HG03039 (cell line): ENCODE measurements at regions not wholly inside any gene's neighbourhood (a gene's known extent, or its start where the extent isn't known, plus 50 kb on each side); places are given as distances from the start of the nearest gene placed in this dataset.

ENCODE experiments used
- ATAC-seq: cut with Tn5 transposase; IDR thresholded peaks from one replicate; pipeline ENCODE4 v1.9.1; 2021; ENCODE audit warnings: mild to moderate bottlenecking, moderate library complexity; ENCODE audit not compliant: unreplicated experiment

DNA sequence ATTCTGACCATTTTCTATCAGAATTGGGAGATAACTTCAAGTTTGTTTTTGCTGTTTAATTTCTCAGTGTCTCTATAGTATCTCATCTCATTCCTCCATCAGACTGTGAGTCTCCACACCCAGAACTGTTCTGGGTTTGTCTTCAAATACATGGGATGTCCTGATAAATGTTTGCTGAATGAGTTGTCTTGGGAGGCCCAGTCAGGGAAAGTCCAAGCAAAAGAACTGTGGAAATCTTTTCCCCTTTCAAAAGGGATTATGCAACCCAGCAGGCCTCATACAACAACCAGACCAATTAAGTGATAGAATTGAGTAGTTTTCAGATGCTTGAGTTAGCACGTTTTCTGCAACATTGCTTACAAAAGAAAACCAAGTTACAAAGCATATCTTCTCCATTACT is 324.4 kb downstream of the BRINP1 start:
- ATAC-seq = no peak

DNA sequence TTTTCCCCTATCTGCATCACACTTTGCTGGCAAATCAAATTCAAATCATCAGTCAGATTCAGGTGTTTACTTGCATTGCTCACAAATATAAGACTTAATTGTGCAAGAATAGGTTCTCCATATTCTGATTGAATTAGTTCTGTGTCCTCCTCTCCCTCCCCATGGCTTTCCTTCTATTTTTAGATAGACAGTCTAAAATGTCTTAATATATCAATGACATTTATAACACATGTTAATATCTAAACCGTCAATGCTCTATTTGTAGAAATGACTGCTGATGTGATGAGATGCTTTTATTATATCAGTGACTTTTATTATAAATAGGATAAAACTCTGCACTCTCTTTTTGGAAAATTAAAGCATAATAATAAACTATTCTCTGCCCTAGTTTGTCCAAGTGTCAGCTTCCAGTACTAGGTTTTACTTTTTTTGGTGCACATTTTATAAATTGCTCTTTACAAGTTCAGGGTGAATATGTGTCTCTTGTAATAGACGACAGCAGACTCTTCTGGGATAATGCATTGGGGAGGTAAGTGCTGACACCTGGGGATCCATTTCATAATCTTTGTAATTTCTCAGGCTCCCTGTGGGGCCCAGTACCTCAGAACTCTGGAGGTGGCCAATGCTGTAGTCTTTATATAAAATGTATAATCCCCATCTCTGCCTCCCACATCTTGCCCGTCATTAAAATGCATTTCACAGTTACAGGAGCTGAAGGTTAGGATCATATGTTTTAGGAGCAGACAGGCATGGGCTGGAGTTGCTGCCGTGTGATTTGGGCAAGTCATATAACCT is 321.5 kb downstream of the BRINP1 start:
- no peak for ATAC-seq

- ATAC-seq = no peak
These were observed 319.0 kb downstream of the BRINP1 start for GRCh38 chr9:119050281-119050680.

DNA sequence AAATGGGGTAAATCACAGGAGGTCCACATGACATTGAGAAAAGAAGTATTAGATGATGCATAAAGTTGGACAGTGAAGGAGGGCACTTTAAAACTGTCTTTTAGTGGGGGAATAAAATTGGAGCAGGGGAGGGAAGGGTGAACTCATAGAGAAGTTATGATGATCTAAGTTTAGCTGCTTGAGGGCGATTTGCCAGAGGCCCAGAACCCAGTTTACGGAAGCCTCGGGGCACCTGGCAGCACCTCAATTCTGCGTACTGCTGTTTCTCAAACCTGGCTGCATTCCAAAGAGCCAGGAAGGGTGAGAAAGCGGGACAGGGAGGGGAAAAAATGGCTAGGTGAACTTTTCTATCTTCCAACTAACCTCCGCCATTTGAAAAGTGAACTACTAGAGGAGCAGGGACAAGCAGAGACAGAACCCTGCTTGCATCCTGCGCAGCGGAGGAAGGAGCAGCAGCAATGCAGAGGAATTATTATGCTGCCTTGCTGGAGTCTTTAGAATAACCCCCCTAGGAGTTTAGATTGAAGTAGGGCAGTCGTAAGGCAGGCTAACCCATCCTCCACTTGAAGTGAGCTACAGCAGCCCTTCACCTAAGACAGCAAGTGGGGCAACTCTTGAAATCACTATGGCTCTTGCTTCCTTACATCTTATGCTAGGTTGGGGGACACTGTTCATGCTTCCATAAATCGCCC is 316.8 kb downstream of the BRINP1 start:
- no peak for ATAC-seq

- no peak for ATAC-seq
These were observed 316.2 kb downstream of the BRINP1 start for GRCh38 chr9:119053070-119053469.

DNA sequence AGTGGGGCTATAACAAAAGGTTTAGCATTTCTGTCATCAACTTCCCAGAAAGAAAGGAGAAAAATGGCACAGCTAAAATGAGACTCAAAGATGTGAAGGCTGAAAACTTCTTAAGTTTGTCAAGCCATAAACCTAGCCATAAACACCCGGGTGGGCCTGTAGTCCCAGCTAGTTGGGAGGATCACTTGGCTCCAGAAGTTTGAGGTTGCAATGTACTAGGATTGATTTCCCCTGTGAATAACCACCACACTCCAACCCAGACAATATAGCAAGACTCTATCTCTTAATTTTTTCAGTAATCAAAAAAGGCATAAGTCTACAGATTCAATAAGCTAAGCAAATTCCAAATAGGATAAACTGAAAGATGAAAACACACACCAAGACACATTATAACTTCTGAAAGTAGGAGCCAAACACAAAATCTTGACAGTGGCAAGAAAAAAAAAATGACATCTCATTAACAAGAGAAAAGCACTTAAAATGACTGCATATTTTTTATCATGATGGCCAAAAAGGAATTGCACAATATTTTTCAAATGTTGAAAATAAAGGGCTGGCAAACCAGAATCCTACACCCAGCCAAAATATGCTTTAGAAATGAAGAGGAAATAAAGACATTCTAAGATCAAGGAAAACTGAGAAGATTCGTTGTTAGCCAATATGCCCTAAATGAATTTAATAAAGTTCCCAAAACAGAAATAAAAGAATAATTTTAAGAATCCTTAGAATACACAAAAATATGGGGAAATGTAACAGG is 308.4 kb downstream of the BRINP1 start:
- no peak for ATAC-seq

DNA sequence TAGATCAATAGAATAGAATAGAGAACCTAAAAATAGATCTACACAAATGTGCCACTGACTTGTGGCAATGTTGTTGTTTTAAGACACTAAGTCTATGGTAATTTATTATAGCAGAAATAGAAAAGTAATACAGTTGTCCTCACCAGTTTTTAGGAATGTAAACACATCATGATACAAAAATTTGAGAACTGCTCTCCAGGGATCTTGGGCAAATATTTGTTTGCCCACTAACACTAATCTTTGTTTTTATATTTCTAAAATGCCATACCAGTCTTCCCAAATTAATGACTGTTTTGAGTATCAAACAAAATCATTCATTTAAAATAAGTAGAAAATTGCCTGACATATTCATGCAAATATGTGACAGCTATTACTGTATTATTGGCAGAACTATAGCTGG is 297.6 kb downstream of the BRINP1 start:
- ATAC-seq = no peak

GRCh38 chr9:119074017-119074416 is 295.2 kb downstream of the BRINP1 start:
- ATAC-seq = no peak

- ATAC-seq = no peak
These were observed 291.2 kb downstream of the BRINP1 start for GRCh38 chr9:119078015-119078414.

- ATAC-seq = no peak
These were observed 285.6 kb downstream of the BRINP1 start for GRCh38 chr9:119083673-119084072.

- ATAC-seq = no peak
These were observed 282.6 kb downstream of the BRINP1 start for GRCh38 chr9:119086590-119086989.

GRCh38 chr9:119088002-119088547 is 281.2 kb downstream of the BRINP1 start:
- ATAC-seq = no peak

- ATAC-seq = no peak
These were observed 278.2 kb downstream of the BRINP1 start for GRCh38 chr9:119091074-119091473.

- no peak for ATAC-seq
These were observed 277.1 kb downstream of the BRINP1 start for GRCh38 chr9:119092125-119092524.

- ATAC-seq = no peak
These were observed 275.1 kb downstream of the BRINP1 start for GRCh38 chr9:119094086-119094485.

DNA sequence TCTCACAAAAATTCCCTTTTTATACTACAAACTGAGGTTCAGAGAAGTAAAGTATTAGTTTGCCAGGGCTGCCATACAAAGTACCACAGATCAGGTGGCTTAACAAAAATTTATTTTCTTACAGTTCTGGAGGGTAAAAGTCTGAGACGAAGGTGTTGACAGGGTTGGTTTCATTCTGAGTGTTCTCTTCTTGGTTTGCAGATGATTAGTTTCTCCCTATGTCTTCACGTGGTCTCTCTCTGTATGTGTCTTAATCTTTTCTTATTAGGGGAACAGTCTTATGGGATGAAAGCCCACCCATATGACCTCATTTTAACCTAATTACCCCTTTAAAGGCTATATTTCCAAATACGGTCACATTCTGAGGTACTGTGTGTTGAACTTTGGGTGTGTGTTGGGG is 274.2 kb downstream of the BRINP1 start:
- no peak for ATAC-seq

DNA sequence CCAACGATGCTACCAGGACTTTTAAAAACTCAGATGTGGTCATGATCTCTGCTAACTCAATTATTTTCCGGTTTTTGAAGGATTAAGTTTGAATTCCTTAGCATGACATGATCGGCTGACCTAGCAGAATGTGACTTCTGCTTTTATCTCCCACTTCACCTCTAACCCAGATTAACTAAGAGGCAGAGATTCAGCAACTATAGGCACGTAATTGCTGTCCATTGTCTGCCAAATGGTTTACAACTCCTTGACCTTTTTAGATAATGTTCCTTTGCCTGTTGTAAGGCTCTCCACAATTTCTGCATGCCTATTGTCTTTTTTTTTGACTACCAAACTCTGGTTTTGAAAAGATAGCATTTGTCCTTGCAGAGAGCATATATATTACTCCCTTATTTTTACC is 268.2 kb downstream of the BRINP1 start:
- ATAC-seq = no peak

DNA sequence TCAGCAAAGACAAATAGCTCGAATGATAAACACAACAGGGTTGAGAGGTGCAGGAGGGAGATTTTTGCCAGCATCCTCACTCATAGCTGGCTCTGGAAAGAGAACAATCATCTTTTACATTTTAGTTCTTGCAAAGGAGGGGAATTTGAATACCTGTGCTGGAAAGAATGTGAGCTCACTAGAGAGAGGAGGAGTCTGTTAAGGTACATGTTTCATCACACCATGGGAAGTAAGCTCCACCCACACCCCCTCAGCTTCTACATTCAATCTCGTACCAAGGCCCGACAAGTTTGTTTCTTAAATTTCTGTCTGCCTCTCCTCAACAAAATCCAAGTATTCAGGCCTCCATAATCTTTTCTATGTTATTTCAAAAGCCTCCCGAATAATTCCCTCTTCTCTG is 254.6 kb downstream of the BRINP1 start:
- ATAC-seq = no peak
